ENCODE measurements at regions not wholly inside any gene's neighbourhood (a gene's known extent, or its start where the extent isn't known, plus 50 kb on each side); places are given as distances from the start of the nearest gene placed in this dataset.
A peak's percentile ranks its signal among the peaks of the same experiment; 100 is the strongest.

DNA sequence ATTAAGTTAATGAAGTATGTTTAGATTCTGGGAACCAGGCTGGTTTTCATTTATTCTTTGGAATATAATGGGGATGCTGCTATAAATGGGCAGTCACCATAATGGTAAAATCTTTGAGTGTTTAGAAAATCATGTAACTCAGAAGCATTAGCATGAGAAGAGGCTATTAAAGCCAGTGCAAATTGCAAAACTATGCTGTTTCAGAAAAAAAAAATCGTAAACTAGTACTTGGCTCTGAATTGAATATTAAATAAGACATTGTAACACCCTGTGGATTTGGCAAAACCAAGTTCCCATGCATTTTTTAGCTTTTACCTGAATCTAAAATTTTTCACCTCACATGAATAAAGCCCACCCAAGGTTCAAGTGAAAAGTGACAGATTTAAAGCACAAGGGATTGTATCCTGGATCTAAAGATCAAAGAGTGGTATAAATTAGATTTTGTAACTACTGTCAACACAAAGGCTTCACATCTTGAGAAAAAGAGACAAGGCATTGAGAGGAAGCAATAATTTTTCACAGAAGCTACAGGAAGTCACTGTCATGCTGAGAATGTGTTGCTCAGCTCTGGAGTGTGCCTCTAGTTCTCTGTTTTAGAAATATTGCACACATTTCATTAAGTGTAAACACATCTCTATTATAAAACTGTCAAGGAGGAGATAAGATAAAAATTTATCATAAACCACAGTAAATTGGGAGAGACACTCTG lies 142.2 kb downstream of the ABCA8 start:
- no peak for TF ChIP-seq JUND (IDR thresholded peaks at IDR 0.05; ENCODE audit: low read depth)
- in situ Hi-C loops (cut with HindIII; ENCODE audit: low pct_unique_long_range_greater_than_20kb, low sequenced_read_pairs): no loop called here
- no peak for DNase-seq (ENCODE audit: low read depth in 1 of 2, low spot score in 1 of 2)

DNA sequence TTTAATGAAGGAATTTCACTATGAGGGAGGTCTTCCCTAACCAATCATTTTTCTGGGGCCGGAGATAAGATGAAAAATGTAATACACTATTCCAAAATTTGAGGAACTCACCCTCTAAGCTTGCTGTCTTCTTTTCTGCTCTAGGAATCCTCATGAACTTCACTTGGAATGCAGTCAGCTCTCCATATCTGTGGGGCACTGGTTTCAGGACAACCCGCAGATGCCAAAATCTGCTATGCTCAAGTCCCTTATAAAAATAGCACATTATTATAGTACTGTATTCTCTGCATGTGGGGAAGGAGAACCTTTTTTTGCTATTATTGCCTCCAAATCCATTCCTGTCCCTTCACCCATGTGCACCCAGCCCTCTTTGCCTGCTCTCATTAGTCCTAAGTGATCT lies 146.0 kb downstream of the ABCA8 start:
- TF ChIP-seq JUND (IDR thresholded peaks at IDR 0.05; ENCODE audit: low read depth): no peak
- no peak for DNase-seq (ENCODE audit: low read depth in 1 of 2, low spot score in 1 of 2)
- in situ Hi-C loops (cut with HindIII; ENCODE audit: low pct_unique_long_range_greater_than_20kb, low sequenced_read_pairs): no loop called here

DNA sequence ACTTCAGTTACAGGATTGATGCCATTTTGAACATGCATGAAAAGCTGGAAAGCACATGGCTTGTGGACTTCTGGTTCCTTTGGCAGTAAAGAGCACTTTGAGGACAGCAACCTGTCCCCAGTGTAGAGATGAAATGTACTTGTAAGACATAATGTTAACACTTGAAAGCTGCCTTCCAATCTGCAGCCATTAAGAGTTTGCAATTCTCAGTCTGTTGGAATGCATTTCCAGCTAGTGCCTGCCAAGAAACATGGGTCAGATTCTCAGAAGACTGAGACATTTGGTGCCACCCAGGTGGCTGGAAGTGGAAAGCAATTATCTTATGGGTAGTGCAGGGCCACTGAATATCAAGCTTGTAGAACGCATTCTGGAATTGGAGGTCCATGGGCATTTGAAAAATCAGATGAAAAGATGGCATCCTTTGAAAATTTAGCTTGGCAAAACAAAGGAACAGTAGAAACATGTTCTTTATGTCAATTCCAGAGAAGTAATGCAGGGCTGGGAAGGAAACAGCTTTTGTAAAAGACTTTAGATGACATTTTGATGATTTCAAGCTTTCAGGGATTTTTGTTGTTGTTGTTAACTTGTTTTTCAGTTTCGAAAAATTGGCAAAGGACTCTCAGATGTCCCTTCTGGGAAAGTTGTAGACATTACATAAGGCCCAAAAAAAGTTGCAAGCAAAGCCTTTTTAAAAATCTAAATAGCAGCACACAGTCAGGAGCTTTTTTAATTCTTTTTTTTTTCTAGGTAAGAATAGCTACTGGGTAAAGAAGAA lies 147.0 kb downstream of the ABCA8 start:
- no peak for TF ChIP-seq JUND (IDR thresholded peaks at IDR 0.05; ENCODE audit: low read depth)
- in situ Hi-C loops (cut with HindIII; ENCODE audit: low pct_unique_long_range_greater_than_20kb, low sequenced_read_pairs): no loop called here
- DNase-seq (ENCODE audit: low read depth in 1 of 2, low spot score in 1 of 2): no peak

DNA sequence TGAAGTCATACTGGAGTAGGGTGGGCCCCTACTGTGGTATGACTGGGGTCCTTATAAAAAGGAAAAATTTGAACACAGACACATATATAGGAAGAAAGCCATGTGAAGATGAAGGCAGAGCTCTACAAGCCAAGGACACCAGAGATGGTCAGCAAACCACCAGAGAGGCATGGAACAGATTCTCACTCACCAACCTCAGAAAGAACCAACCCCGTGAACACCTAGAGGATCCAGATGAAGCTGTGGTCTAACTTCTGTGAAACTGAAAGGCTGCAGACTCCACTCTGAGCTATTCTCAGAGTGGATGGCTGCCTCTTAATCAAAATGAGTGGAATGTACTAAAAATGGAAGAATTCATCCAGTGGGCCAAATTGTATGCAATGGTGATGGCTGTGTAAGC lies 149.6 kb downstream of the ABCA8 start:
- DNase-seq (ENCODE audit: low read depth in 1 of 2, low spot score in 1 of 2): no peak
- in situ Hi-C loops (cut with HindIII; ENCODE audit: low pct_unique_long_range_greater_than_20kb, low sequenced_read_pairs): no loop called here
- TF ChIP-seq JUND (IDR thresholded peaks at IDR 0.05; ENCODE audit: low read depth): no peak

DNA sequence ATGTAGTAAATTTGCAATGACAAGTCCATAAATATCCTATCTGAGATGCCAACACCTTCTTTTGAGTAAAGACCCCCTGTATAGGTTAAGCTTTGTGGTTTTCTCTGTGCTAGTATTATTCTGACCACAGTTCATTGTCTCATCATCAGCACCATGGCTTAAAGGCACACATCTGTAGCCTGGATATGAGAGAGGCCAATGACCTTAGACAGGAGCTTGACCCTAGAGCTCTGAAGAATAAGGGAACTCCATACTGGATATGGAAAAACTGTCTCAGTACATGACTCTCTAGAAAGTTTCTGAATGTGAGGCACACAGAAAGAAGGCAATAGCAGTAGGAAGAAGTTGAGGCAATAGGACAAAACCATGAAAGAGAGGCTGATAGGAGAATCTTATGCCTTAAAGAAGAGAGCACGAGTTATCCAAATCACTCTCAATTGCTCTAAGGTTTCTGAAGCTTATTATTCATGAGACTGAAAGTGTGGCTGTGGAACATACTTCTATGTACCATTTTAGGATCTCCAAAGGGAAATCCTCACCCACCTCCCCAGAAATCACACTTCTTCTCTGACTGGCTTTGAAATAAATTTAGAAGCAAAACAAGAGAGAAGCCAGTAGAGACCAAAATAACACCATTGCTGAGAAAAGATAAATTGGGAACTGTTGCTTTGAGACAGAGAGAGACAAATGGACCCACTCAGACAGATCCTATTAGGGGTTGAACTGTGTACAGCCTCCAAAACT lies 150.2 kb downstream of the ABCA8 start:
- in situ Hi-C loops (cut with HindIII; ENCODE audit: low pct_unique_long_range_greater_than_20kb, low sequenced_read_pairs): no loop called here
- TF ChIP-seq JUND (IDR thresholded peaks at IDR 0.05; ENCODE audit: low read depth): no peak
- no peak for DNase-seq (ENCODE audit: low read depth in 1 of 2, low spot score in 1 of 2)

DNA sequence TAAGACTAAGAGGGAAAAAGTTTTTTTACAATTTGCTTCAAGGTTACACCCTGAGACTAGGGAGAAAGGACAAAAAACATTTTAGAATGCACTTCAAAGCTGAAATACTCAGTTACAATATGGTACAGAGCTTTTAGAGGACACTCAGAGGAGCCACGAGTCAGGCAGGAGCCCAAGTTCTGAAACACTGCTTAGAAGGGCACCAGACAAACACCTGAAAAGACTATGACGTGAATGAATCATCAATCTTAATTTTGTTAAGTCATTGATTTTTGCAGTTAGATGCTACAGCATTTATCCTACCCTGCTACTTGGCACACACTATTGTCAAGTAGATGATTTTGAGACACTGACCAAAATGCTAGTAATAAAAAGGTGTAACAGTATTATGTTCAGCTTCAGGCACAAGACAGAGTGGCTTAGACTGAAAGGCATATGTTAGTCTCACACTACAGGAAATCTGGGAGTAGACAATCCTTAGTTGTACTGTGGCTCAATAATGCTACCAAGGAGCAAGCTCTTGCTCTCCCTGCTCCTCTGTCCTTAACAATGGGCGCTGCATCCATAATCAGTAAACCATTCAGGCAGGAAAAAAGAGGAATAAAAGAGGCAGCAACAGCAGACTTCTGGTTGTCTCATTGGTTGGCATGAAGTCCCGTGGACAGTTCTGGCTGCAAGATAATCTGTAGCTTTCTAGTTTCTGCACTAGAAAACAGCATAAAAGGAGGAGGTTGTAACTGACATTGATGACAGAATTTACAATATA lies 151.8 kb downstream of the ABCA8 start:
- no peak for TF ChIP-seq JUND (IDR thresholded peaks at IDR 0.05; ENCODE audit: low read depth)
- no peak for DNase-seq (ENCODE audit: low read depth in 1 of 2, low spot score in 1 of 2)
- in situ Hi-C loops (cut with HindIII; ENCODE audit: low pct_unique_long_range_greater_than_20kb, low sequenced_read_pairs): no loop called here

- in situ Hi-C loops (cut with HindIII; ENCODE audit: low pct_unique_long_range_greater_than_20kb, low sequenced_read_pairs): no loop called here
- TF ChIP-seq JUND (IDR thresholded peaks at IDR 0.05; ENCODE audit: low read depth): no peak
These were observed 153.6 kb downstream of the ABCA8 start for GRCh38 chr17:68801335-68802247.

GRCh38 chr17:68800751-68801150 lies 154.4 kb downstream of the ABCA8 start:
- in situ Hi-C loops (cut with HindIII; ENCODE audit: low pct_unique_long_range_greater_than_20kb, low sequenced_read_pairs): no loop called here
- TF ChIP-seq JUND (IDR thresholded peaks at IDR 0.05; ENCODE audit: low read depth): no peak
- no peak for DNase-seq (ENCODE audit: low read depth in 1 of 2, low spot score in 1 of 2)

More at GRCh38 chr17:68801335-68802247, 153.6 kb downstream of the ABCA8 start:
- no peak for DNase-seq (ENCODE audit: low read depth in 1 of 2, low spot score in 1 of 2)

DNA sequence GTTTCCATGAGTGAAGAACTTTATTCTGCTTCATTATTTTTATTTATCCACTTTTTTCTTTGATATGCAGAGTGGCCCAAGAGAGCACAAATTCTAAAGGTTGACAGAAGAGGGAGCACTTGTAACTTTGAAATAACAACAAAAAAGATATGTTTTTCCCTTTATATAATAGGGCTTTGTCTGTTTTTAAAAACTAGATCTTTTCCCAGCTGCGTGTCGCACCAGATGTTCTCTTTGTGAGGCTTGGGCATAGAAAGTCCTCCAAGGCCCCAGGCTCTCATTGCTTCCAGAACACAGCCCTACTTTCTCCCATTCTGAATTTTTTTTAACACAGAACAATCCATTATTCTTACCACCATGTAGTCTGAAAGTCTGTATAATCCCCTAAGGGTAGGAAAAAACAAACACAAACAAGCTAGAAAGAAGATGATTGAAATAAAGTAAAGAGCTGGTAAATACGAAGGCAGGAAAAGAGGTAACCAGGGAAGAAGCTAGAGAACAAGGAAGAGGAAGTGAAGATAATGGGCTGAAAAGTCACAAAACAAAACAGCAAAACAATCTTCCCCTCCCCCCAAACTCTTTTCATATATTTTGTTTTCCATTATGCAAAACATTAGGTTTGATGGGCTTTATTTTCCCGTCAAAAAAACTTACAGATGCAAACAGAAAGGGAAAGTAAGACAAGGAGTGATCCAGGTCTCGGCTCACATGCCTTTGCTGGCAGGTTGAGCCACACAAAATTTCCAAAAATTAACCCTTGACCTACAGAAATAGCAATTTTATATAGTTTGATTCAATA lies 160.4 kb downstream of the ABCA8 start:
- TF ChIP-seq JUND (IDR thresholded peaks at IDR 0.05; ENCODE audit: low read depth): no peak
- peak in 1 of 2 experiments; percentile 18 for DNase-seq (ENCODE audit: low read depth in 1 of 2, low spot score in 1 of 2)
- in situ Hi-C loops (cut with HindIII; ENCODE audit: low pct_unique_long_range_greater_than_20kb, low sequenced_read_pairs): no loop called here

- TF ChIP-seq JUND (IDR thresholded peaks at IDR 0.05; ENCODE audit: low read depth): no peak
- in situ Hi-C loops (cut with HindIII; ENCODE audit: low pct_unique_long_range_greater_than_20kb, low sequenced_read_pairs): no loop called here
- no peak for DNase-seq (ENCODE audit: low read depth in 1 of 2, low spot score in 1 of 2)
These were observed 162.3 kb downstream of the ABCA8 start for GRCh38 chr17:68792873-68793272.

Measured in T47D (cell line).